ENCODE measurements at regions not wholly inside any gene's neighbourhood (a gene's known extent, or its start where the extent isn't known, plus 50 kb on each side); places are given as distances from the start of the nearest gene placed in this dataset.

GRCh38 chr6:6538261-6538660 is 50.3 kb upstream of the LY86 start:
- TF ChIP-seq FOXM1 (IDR thresholded peaks at IDR 0.05; ENCODE audit: low read depth) (no peak), RXRA (IDR thresholded peaks at IDR 0.05; ENCODE audit: borderline replicate concordance, low read depth) (no peak), JUND (IDR thresholded peaks at IDR 0.05) (no peak), ELF1 (IDR thresholded peaks at IDR 0.05) (no peak)
- Histone ChIP-seq H2AFZ (ENCODE audit: low read depth) (no peak overlapping the region), H3K4me2 (no peak overlapping the region), H3K4me3 (ENCODE audit: low read depth in 2 of 2, low read length in 1 of 2) (no peak overlapping the region), H3K27me3 (ENCODE audit: insufficient read depth) (no peaks in the 10 kb centered on the region), H3K4me1 (ENCODE audit: control insufficient read depth in 1 of 2, insufficient read depth in 2 of 2, low read depth in 1 of 2, low read length in 1 of 2) (no peaks in the 10 kb centered on the region; a peak in 1 of 4 replicates), H3K9me2 (no peaks in the 10 kb centered on the region), H3K9me3 (no peaks in the 10 kb centered on the region), H3K79me2 (ENCODE audit: insufficient read depth) (no peaks in the 10 kb centered on the region), H4K20me1 (ENCODE audit: insufficient read depth) (no peaks in the 10 kb centered on the region), H3F3A (replicated peaks; ENCODE audit: insufficient read depth) (no peaks in the 10 kb centered on the region), H3K36me3 (replicated peaks in 1 of 2; ENCODE audit: control insufficient read depth in 1 of 2, insufficient read depth in 2 of 2, low read length in 1 of 2) (no peaks in the 10 kb centered on the region), H3K9ac (no peak overlapping the region), H3K27ac (ENCODE audit: low read depth in 2 of 2, low read length in 1 of 2) (no peak overlapping the region)
- CTCF ChIA-PET: interaction anchor here (1.8 kb wide), 1 partner anchor 9 kb away, joined by 12 read pairs; no protein-coding TSS in a partner anchor
- no peak for DNase-seq
- WGBS (ENCODE audit: low lambda C conversion rate): 0% methylated on average over 4 of the region's 4 CpGs
- POLR2A ChIA-PET: no interaction called here

All from SK-N-SH (cell line).